HG02571 (cell line): ENCODE measurements at regions not wholly inside any gene's neighbourhood (a gene's known extent, or its start where the extent isn't known, plus 50 kb on each side); places are given as distances from the start of the nearest gene placed in this dataset.

Experiments used
- ATAC-seq: cut with Tn5 transposase; IDR thresholded peaks from one replicate; pipeline ENCODE4 v1.9.1; 2021; ENCODE audit warnings: mild to moderate bottlenecking, moderate library complexity; ENCODE audit not compliant: unreplicated experiment

- ATAC-seq: no peak
Measured at GRCh38 chr1:209231476-209232156, 351.9 kb upstream of the CAMK1G start.

- no peak for ATAC-seq
Measured at GRCh38 chr1:209232197-209232596, 351.3 kb upstream of the CAMK1G start.

- ATAC-seq: no peak
Measured at GRCh38 chr1:209232759-209233158, 350.8 kb upstream of the CAMK1G start.

GRCh38 chr1:209235166-209235565 is 348.3 kb upstream of the CAMK1G start:
- no peak for ATAC-seq

GRCh38 chr1:209238356-209238755 is 345.2 kb upstream of the CAMK1G start:
- ATAC-seq: no peak

GRCh38 chr1:209240351-209240750 is 343.2 kb upstream of the CAMK1G start:
- no peak for ATAC-seq

GRCh38 chr1:209241487-209241886 is 342.0 kb upstream of the CAMK1G start:
- no peak for ATAC-seq

GRCh38 chr1:209248649-209249279 is 334.8 kb upstream of the CAMK1G start:
- no peak for ATAC-seq

- no peak for ATAC-seq
Measured at GRCh38 chr1:209249280-209249670, 334.2 kb upstream of the CAMK1G start.

GRCh38 chr1:209249785-209250440 is 333.6 kb upstream of the CAMK1G start:
- ATAC-seq: no peak

GRCh38 chr1:209250861-209251636 is 332.5 kb upstream of the CAMK1G start:
- no peak for ATAC-seq

- ATAC-seq: no peak
Measured at GRCh38 chr1:209256766-209257350, 326.7 kb upstream of the CAMK1G start.

GRCh38 chr1:209257454-209257853 is 326.1 kb upstream of the CAMK1G start:
- ATAC-seq: no peak

GRCh38 chr1:209260136-209260535 is 323.4 kb upstream of the CAMK1G start:
- no peak for ATAC-seq

- ATAC-seq: no peak
Measured at GRCh38 chr1:209262631-209263030, 320.9 kb upstream of the CAMK1G start.

GRCh38 chr1:209265301-209265700 is 318.2 kb upstream of the CAMK1G start:
- no peak for ATAC-seq

GRCh38 chr1:209266590-209267205 is 316.8 kb upstream of the CAMK1G start:
- no peak for ATAC-seq

- ATAC-seq: no peak
Measured at GRCh38 chr1:209267968-209268367, 315.5 kb upstream of the CAMK1G start.

GRCh38 chr1:209268479-209268878 is 315.0 kb upstream of the CAMK1G start:
- no peak for ATAC-seq

GRCh38 chr1:209276321-209276720 is 307.2 kb upstream of the CAMK1G start:
- no peak for ATAC-seq

GRCh38 chr1:209277662-209278061 is 305.9 kb upstream of the CAMK1G start:
- no peak for ATAC-seq
